PC-9 (cell line): ENCODE measurements at regions not wholly inside any gene's neighbourhood (a gene's known extent, or its start where the extent isn't known, plus 50 kb on each side); places are given as distances from the start of the nearest gene placed in this dataset.

ENCODE experiments used
- BruUV-seq: library from RNA; stranded (reverse); fragments of 400-500 nt; replicated peaks from 2 replicates; lab custom pipeline; 2021; lab: Mats Ljungman, UMichigan
- CTCF ChIA-PET: fragments of 300-600 bp; sonication (Branson Sonifier 250); formaldehyde crosslinking; loops from one replicate; lab custom pipeline; 2022; ENCODE audit warnings: antibody characterized with exemption; lab: Charles Lee
- POLR2A ChIA-PET: fragments of 300-600 bp; sonication (Branson Sonifier 250); formaldehyde crosslinking; loops from one replicate; lab custom pipeline; 2022; ENCODE audit warnings: antibody characterized with exemption; ENCODE audit not compliant: unreplicated experiment; lab: Charles Lee
- DNase-seq, 2 experiments: peaks; one replicate each; pipeline versions ENCODE4 v3.0.0 to v3.0.0-alpha.2; 2015 to 2022; ENCODE audit warnings: mixed read lengths in 1 of 2
- H2AFZ ChIP-seq: fragments of 200-600 bp; sonication (generic); 2 replicates; pipeline ENCODE4 v1.8.1; 2017; ENCODE audit warnings: antibody characterized with exemption
- H3F3A ChIP-seq: fragments of 200-600 bp; sonication (generic); 2 replicates; pipeline ENCODE4 v1.8.1; 2017; ENCODE audit warnings: antibody characterized with exemption, mild to moderate bottlenecking, low read depth; ENCODE audit not compliant: insufficient read depth
- H3K27ac ChIP-seq: fragments of 200-600 bp; sonication (generic); 2 replicates; pipeline ENCODE4 v1.6.1; 2016; ENCODE audit warnings: mixed run types
- H3K27me3 ChIP-seq: fragments of 200-600 bp; sonication (generic); 2 replicates; pipeline ENCODE4 v1.6.1; 2016; ENCODE audit warnings: low read depth, mixed run types; ENCODE audit not compliant: insufficient read depth
- H3K36me3 ChIP-seq: fragments of 200-600 bp; sonication (generic); 2 replicates; pipeline ENCODE4 v1.6.1; 2016; ENCODE audit warnings: low read depth, mixed run types
- H3K4me1 ChIP-seq: fragments of 200-600 bp; sonication (generic); replicated peaks from 2 replicates; pipeline ENCODE4 v1.6.1; 2016; ENCODE audit warnings: mixed run types; ENCODE audit not compliant: insufficient read depth
- H3K4me2 ChIP-seq: fragments of 200-600 bp; sonication (generic); 2 replicates; pipeline ENCODE4 v1.6.1; 2017; ENCODE audit warnings: mixed run types
- H3K4me3 ChIP-seq: fragments of 200-600 bp; sonication (generic); 2 replicates; pipeline ENCODE4 v1.6.1; 2016; ENCODE audit warnings: mixed run types
- H3K79me2 ChIP-seq: fragments of 200-600 bp; sonication (generic); 2 replicates; pipeline ENCODE4 v1.6.1; 2017; ENCODE audit warnings: low read depth, mixed run types
- H3K9me2 ChIP-seq: fragments of 200-600 bp; sonication (generic); 2 replicates; pipeline ENCODE4 v1.8.1; 2017; ENCODE audit warnings: mild to moderate bottlenecking; ENCODE audit not compliant: insufficient read depth
- H3K9me3 ChIP-seq: fragments of 200-600 bp; sonication (generic); 2 replicates; pipeline ENCODE4 v1.8.1; 2016; ENCODE audit warnings: low read depth; ENCODE audit not compliant: insufficient read depth
- H4K20me1 ChIP-seq: fragments of 200-600 bp; sonication (generic); 2 replicates; pipeline ENCODE4 v1.8.1; 2017; ENCODE audit not compliant: insufficient read depth
- CTCF ChIP-seq: fragments of 200-600 bp; sonication (generic); conservative IDR thresholded peaks from 2 replicates; pipeline ENCODE4 v1.6.1; 2017; ENCODE audit warnings: mixed run types, antibody characterized with exemption, mild to moderate bottlenecking, moderate library complexity
- EZH2 ChIP-seq: fragments of 200-600 bp; sonication (generic); IDR thresholded peaks from 2 replicates; pipeline ENCODE4 v1.8.0; 2017; ENCODE audit warnings: antibody characterized with exemption, low read depth
- intact Hi-C: fragments of 100-400 bp; cut with micrococcal nuclease; formaldehyde crosslinking; loops from one replicate; pipeline ENCODE4 v1.10.0; 2022; ENCODE audit not compliant: unreplicated experiment

- Histone ChIP-seq H3K27me3 (no peaks in the 10 kb centered on the region), H3K4me3 (no peak overlapping the region), H4K20me1 (no peaks in the 10 kb centered on the region), H3K36me3 (no peaks in the 10 kb centered on the region), H3F3A (no peaks in the 10 kb centered on the region), H3K4me2 (no peak overlapping the region), H3K9me3 (no peaks in the 10 kb centered on the region), H3K4me1 (no peaks in the 10 kb centered on the region), H2AFZ (0 out of 2 replicates have a peak overlapping the region, but pooled peaks have one; percentile 18), H3K9me2 (no peaks in the 10 kb centered on the region), H3K27ac (no peak overlapping the region), H3K79me2 (no peaks in the 10 kb centered on the region)
- no TSS peak for BruUV-seq
- no peak for DNase-seq
- TF ChIP-seq EZH2: no peak
- TF ChIP-seq CTCF: no peak
- intact Hi-C loops: no loop called here
- POLR2A ChIA-PET: no interaction called here
- CTCF ChIA-PET: no interaction called here
Observed at GRCh38 chr4:125986307-125986706, 671.6 kb downstream of the FAT4 start.

GRCh38 chr4:125988464-125988863 lies 673.7 kb downstream of the FAT4 start:
- ChIA-PET POLR2A (no interaction called here), CTCF (no interaction called here)
- Histone ChIP-seq H3K79me2 (no peaks in the 10 kb centered on the region), H4K20me1 (no peaks in the 10 kb centered on the region), H3K27ac (no peak overlapping the region), H3K36me3 (no peaks in the 10 kb centered on the region), H3K4me2 (no peak overlapping the region), H3F3A (no peaks in the 10 kb centered on the region), H3K9me3 (no peaks in the 10 kb centered on the region), H3K4me3 (no peak overlapping the region), H2AFZ (no peak overlapping the region), H3K4me1 (no peaks in the 10 kb centered on the region), H3K9me2 (no peaks in the 10 kb centered on the region), H3K27me3 (no peaks in the 10 kb centered on the region)
- no peak for DNase-seq
- TF ChIP-seq CTCF (no peak), EZH2 (no peak)
- intact Hi-C loops: no loop called here
- BruUV-seq: no TSS peak

- no TSS peak for BruUV-seq
- Histone ChIP-seq H3K27me3 (no peaks in the 10 kb centered on the region), H3K27ac (no peak overlapping the region), H3K4me2 (no peak overlapping the region), H4K20me1 (no peaks in the 10 kb centered on the region), H3K9me3 (0 out of 2 replicates have a peak, but pooled peaks cover 3% of the 10 kb centered on the region), H3F3A (no peaks in the 10 kb centered on the region), H2AFZ (no peak overlapping the region), H3K79me2 (no peaks in the 10 kb centered on the region), H3K4me3 (no peak overlapping the region), H3K9me2 (no peaks in the 10 kb centered on the region), H3K36me3 (no peaks in the 10 kb centered on the region), H3K4me1 (no peaks in the 10 kb centered on the region)
- no peak for DNase-seq
- no peak for TF ChIP-seq CTCF
- TF ChIP-seq EZH2: no peak
- intact Hi-C loops: no loop called here
- CTCF ChIA-PET: no interaction called here
- POLR2A ChIA-PET: no interaction called here
Observed at GRCh38 chr4:125991398-125991797, 676.6 kb downstream of the FAT4 start.
